Thoracic aorta (tissue), 2 donors: ENCODE measurements at regions not wholly inside any gene's neighbourhood (a gene's known extent, or its start where the extent isn't known, plus 50 kb on each side); places are given as distances from the start of the nearest gene placed in this dataset.

ENCODE experiments used
- ATAC-seq: fragments of 150-250 bp; one replicate; pipeline ENCODE4 v1.8.0; 2017; ENCODE audit warnings: low read depth; ENCODE audit not compliant: insufficient number of reproducible peaks, low FRiP score
- DNase-seq: peaks from one replicate; pipeline ENCODE4 v3.0.0-alpha.2; 2020; ENCODE audit warnings: low spot score
- H3K27ac ChIP-seq, 2 donors: fragments of 200-600 bp; sonication (generic); 1 replicate in 1 of 2; 2 replicates in 1 of 2; pipeline ENCODE4 v1.5.1; 2016; ENCODE audit warnings: mild to moderate bottlenecking in 2 of 2, moderate library complexity in 2 of 2
- H3K27me3 ChIP-seq: fragments of 200-600 bp; sonication (generic); replicated peaks from 2 replicates; pipeline ENCODE4 v1.6.0; 2016; ENCODE audit warnings: mild to moderate bottlenecking; ENCODE audit not compliant: insufficient read depth
- H3K36me3 ChIP-seq: fragments of 200-600 bp; sonication (generic); one replicate; pipeline ENCODE4 v1.5.1; 2016
- H3K4me1 ChIP-seq, 2 donors: fragments of 200-600 bp; sonication (generic); 1 replicate in 1 of 2; 2 replicates in 1 of 2; pipeline versions ENCODE4 v1.5.1 to v1.6.0; 2016; ENCODE audit warnings: low read depth in 2 of 2, mild to moderate bottlenecking in 1 of 2; ENCODE audit not compliant: control insufficient read depth in 1 of 2
- H3K4me3 ChIP-seq: fragments of 200-600 bp; sonication (generic); 2 replicates; pipeline ENCODE4 v1.5.1; 2016; ENCODE audit warnings: mild to moderate bottlenecking
- H3K9me3 ChIP-seq: fragments of 200-600 bp; sonication (generic); 2 replicates; pipeline ENCODE4 v1.5.1; 2016
- CTCF ChIP-seq: fragments of 200-600 bp; sonication (generic); IDR thresholded peaks from one replicate; pipeline ENCODE4 v1.5.1; 2019; ENCODE audit warnings: antibody characterized with exemption

- H3K27ac ChIP-seq: no peak overlapping the region
- H3K9me3 ChIP-seq: no peaks in the 10 kb centered on the region
- H3K27me3 ChIP-seq: no peaks in the 10 kb centered on the region
- H3K36me3 ChIP-seq: no peaks in the 10 kb centered on the region
- ATAC-seq (no peak), DNase-seq (no peak)
- no peak for TF ChIP-seq CTCF
- no peak overlapping the region for H3K4me3 ChIP-seq
- H3K4me1 ChIP-seq: no peaks in the 10 kb centered on the region
Observed at GRCh38 chr3:153901991-153902390, 219.2 kb upstream of the ARHGEF26 start.

- Histone ChIP-seq H3K27me3 (no peaks in the 10 kb centered on the region), H3K4me1 (no peaks in the 10 kb centered on the region), H3K4me3 (no peak overlapping the region), H3K9me3 (no peaks in the 10 kb centered on the region), H3K27ac (no peak overlapping the region), H3K36me3 (no peaks in the 10 kb centered on the region)
- DNase-seq (no peak), ATAC-seq (no peak)
- no peak for TF ChIP-seq CTCF
Observed at GRCh38 chr3:153903430-153903829, 217.8 kb upstream of the ARHGEF26 start.

GRCh38 chr3:153906366-153906765, 214.8 kb upstream of the ARHGEF26 start:
- no peaks in the 10 kb centered on the region for H3K9me3 ChIP-seq
- TF ChIP-seq CTCF: no peak
- no peak for ATAC-seq

GRCh38 chr3:153910387-153910786, 210.8 kb upstream of the ARHGEF26 start:
- no peaks in the 10 kb centered on the region for H3K36me3 ChIP-seq
- H3K9me3 ChIP-seq: no peaks in the 10 kb centered on the region
- no peak overlapping the region for H3K4me3 ChIP-seq
- no peaks in the 10 kb centered on the region for H3K27me3 ChIP-seq
- TF ChIP-seq CTCF: no peak
- ATAC-seq (no peak), DNase-seq (no peak)
- H3K4me1 ChIP-seq: no peaks in the 10 kb centered on the region
- no peak overlapping the region for H3K27ac ChIP-seq

More at GRCh38 chr3:153906366-153906765, 214.8 kb upstream of the ARHGEF26 start:
- H3K4me1 ChIP-seq: no peaks in the 10 kb centered on the region
- no peaks in the 10 kb centered on the region for H3K36me3 ChIP-seq
- DNase-seq: no peak
- no peak overlapping the region for H3K27ac ChIP-seq
- H3K4me3 ChIP-seq: no peak overlapping the region
- no peaks in the 10 kb centered on the region for H3K27me3 ChIP-seq

- Histone ChIP-seq H3K4me3 (no peak overlapping the region), H3K27me3 (no peaks in the 10 kb centered on the region), H3K9me3 (no peaks in the 10 kb centered on the region), H3K36me3 (no peaks in the 10 kb centered on the region), H3K27ac (no peak overlapping the region), H3K4me1 (no peaks in the 10 kb centered on the region)
- TF ChIP-seq CTCF: no peak
- no peak for ATAC-seq
- no peak for DNase-seq
Observed at GRCh38 chr3:153911116-153911515, 210.1 kb upstream of the ARHGEF26 start.
